Inflammatory macrophage treated with lipopolysaccharide for 4 hours (primary cell): ENCODE measurements at regions not wholly inside any gene's neighbourhood (a gene's known extent, or its start where the extent isn't known, plus 50 kb on each side); places are given as distances from the start of the nearest gene placed in this dataset.

Experiments
- DNase-seq: peaks from one replicate; pipeline ENCODE4 v3.0.0-alpha.2; 2020

DNA sequence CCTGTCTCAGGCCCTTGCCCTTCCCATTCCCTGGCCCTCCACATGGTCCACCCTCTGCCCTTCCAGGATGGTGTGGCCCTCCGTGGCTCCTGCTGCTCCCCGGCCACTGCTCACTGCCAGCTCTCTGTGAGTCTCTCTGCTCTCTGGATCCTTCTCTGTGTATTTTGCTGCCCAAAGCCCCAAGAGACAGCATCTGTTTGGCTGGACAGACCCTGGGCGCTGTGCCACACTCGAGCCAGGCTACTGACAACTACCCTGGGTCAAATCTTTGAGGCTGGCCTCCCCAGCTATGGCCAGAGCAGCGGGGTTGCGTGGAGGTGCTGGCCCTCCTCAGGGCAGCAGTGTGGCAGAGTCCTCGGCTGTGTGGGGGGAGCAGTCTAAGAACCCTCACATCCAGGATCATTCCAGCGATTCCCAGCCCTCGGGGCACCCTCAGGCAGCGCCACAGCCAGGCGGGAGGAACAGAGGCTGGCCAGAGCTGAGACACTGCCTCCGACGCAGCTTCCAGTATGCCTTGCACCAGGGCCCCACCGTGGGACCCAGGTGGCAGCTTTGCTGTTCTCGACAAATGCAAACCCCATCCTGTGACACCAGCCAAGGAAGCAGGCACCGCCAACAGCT lies 139.4 kb upstream of the GLI2 start:
- no peak for DNase-seq

DNA sequence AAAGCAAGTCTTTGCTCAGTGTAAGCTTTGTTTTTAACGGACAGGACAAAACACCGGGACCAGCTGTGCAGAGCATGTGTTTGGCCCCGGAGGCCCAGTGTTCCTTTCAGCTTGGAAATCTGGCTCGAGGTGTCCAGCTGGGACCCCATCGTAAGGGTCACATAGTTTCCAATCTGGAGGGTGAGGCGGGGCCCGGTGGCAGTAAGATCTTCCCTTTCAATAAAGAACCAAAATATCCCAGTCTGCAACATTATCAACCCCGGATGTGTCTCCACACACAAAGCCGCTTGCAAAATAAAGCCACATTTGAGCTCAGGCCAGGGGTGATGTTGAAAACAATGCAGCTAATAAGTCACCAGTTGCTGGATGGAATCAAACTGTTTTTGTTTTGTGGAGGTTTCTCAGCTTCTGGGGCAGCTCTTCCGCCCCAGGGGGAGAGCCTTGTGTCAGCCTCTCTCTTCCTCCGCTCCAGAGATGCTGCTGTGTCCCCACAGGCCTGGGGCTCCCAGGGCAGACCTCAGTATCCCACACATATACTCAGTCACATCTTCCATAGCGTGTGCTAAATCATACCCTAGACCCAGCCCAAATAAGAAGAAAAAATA lies 138.6 kb upstream of the GLI2 start:
- DNase-seq, result no peak

DNA sequence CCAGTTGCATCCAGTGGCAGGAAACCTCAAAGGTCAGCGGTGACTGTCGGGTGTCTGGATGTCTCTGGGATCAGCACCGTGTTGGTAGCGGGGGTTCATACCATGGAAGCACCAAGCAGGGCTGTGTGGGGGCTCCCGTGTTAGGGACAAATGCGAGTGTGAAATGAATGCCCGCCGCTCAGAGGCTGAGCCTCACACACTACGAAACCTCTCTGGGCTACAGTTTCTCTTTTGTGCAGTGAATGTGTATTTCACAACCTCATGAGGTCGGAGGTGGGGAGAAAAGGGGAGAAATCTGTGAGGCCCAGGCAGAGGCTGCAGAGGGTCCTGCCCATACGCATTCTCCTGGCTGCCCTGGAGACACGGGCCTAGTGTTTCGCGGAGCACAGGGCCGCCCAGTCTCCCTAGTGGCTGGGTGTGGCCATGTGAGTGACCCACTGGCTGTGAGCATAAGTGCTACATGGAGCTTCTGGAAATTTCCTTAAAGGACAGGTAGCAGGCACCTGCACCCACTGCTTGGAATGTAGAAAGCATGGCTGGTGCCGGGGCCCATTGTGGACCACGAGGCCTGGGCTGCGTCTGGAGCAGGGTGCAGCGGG lies 138.0 kb upstream of the GLI2 start:
- no peak for DNase-seq

DNA sequence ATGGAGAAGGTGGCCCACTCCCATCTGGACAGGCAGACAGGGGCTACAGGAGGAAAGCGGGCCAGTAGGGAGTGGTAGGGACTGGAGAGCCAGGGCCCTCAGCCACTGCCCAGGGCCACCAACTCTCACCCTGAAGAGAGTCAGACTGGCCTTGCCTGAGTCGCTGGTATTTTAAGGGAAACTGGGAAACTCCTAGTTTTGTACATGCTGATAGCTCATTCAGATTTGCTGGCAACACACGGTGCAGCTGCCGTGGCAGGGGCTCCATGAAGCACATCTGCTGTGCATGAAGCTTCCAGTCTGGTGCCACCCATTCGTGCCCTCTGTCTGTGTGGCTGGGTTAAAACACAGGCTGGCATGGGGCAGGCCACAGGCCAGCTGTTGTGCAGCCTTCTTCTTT lies 137.3 kb upstream of the GLI2 start:
- no peak for DNase-seq

DNA sequence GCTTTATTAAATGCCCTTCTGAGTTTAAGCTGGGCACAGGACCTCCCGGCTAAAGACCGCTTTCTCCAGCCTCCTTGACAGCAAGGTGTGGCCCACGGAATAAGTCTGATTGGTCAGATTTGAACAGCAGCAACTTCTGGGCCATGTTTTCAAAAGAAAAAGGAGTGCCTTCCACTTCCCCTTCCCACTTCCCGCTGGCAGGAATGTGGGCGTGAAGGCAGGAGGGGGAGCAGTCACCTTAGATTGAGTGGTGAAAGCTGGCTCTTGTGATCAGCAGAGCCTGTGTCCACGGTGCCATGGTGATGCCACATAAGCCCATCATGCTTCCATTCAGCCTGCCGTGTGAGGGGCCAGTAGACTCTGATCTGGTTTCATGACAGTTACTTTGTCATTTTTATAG lies 136.6 kb upstream of the GLI2 start:
- DNase-seq, result peak; percentile 18

DNA sequence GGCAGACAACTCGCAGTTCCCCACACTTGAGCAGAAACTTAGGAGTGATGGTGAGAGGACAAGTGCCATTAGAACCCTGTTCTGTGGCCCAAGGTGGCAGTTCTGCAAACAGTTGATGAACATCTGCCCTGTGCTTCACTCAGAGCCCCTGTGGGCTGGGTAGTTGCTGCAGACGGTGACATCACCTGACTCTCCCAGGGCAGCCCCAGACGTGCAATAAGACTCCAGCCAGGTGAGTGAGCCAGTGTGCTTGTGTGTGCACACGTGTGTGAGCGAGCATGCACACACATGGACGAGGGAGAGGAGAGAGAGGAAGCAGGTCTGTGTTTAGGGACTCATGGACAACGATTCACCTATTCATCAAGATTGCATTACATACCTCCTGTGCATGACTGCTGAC lies 136.0 kb upstream of the GLI2 start:
- DNase-seq, result no peak

GRCh38 chr2:120600335-120600734 lies 135.3 kb upstream of the GLI2 start:
- DNase-seq, result no peak

DNA sequence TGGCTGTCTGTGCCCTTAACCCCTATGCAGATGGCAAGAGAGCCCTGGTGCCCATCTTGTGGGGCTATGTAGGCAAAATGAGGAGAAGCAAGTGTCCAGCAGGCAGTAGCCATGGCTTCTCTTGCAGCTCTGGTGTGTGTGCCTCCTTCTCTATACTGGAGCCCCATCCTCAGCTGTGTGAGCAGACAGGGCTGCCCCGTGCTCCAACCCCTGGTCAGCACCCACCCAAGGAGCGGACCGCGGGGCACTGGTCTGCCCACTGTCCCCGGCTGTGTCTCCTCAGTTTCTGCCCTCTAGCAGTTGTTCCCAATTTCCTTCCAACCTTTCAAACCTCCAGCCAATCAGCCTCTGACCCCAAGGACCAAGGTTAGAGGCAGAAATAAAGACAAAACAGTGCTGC lies 134.9 kb upstream of the GLI2 start:
- DNase-seq, result no peak

GRCh38 chr2:120601566-120601965 lies 134.1 kb upstream of the GLI2 start:
- DNase-seq, result no peak

DNA sequence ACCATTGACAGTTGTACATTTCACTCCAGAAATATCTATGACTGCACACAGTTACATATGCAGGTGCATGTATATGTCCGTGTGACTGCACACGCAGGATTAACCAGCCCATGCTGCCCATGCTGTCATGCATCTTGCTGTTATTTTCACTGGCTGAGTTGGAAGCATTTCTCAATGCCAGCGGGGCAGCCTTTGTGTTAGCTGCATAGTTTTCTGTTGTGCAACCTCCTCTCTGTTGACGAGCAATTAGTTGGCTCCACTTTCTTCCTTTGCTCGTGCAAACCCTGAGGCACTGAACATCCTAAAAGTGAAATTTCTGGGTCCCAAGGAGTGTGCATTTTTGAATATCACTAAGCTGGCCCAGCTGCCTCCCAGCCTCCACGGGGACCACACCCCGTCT lies 133.4 kb upstream of the GLI2 start:
- no peak for DNase-seq

- no peak for DNase-seq
These were observed 130.9 kb upstream of the GLI2 start for GRCh38 chr2:120604767-120605166.

DNA sequence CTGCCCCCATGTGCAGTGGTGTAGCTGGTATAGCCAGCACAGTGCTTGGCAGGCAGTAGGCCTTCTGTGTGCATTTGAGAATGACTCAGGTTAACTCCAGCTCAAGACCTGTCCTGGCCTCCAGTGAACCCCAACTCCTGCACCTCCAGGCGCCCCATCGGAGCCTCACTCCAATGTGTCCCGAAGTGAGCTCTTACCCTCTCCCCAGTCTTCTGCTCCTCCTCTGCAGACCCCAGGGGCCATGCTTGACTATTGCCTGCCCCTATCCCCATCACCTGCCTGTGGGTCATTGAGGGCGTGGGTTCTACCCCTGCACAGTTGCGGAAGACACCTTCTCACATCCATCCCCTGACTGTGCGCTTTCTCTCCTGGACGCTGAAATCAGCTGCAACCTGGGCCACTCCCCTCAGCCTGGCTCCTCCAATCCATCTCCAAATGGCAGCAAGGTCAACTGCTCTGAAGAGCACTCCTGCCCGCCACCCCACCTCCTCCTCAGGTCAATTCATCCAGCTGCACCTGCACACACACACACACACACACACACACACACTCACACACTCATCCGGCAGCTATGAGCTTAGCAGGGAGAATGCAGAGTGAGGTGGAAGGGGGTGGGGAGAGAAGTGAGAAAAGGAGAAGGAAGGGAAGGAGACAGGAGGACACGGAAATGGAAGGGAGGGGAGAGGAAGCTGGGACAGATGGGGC lies 130.3 kb upstream of the GLI2 start:
- no peak for DNase-seq

DNA sequence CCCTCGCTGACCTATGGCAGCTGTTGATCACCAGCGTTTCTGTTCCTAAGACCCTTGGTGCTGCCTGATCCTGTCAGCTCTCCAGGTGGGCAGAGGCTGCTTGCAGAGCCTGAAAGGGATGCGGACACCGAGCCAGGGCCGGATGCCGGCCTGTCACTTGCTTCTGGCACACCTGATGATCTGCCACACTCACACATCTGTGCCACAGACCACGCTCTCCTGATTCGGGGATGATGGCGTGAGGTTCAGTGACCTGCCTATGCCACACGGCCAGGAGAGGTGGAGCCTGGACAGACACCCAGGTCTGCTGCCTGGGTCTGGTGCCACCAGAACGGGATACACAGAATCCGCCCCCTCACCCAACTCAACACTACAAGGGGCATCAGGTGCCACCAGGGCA lies 129.4 kb upstream of the GLI2 start:
- DNase-seq, result no peak

DNA sequence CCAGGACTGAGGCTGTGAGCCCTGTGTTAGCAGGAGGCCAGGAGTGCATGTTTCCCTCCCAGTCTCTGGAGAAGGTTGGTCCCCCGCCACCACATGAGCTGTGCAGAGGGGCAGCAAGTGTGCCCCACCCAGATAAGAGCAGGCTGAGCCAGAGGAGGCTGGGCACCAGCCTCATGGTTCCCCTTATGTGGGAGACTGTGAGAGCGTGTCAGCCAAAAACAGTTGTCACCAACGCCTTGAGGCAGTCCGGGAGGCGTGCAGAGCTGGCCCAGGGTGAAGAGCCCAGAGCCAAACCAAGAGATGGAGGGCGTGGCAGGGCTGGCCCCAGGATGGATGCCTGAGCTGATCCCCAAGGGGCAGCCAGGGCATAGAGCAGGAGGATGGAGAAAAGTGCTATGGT lies 128.7 kb upstream of the GLI2 start:
- no peak for DNase-seq

DNA sequence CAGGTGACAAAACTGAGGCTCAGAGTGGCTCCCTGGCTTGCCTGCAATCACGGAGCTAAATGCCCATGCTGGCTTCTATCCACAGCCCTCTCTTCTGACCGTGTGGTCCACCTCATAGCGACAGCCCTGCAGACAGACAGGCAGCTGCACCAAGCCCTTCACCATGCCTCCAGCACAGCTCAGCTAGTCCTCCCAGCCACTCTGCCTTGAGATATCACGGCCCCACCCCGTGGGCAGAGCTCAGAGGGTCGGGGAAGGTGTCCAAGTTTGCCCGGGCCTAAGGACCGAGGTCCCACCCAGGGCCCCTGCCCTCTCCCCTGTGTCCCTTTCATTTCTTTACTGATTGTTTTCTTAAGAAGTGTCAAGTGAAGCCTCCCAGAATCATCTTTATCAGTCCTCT lies 128.2 kb upstream of the GLI2 start:
- DNase-seq, result no peak

- DNase-seq, result no peak
These were observed 127.7 kb upstream of the GLI2 start for GRCh38 chr2:120607996-120608395.

DNA sequence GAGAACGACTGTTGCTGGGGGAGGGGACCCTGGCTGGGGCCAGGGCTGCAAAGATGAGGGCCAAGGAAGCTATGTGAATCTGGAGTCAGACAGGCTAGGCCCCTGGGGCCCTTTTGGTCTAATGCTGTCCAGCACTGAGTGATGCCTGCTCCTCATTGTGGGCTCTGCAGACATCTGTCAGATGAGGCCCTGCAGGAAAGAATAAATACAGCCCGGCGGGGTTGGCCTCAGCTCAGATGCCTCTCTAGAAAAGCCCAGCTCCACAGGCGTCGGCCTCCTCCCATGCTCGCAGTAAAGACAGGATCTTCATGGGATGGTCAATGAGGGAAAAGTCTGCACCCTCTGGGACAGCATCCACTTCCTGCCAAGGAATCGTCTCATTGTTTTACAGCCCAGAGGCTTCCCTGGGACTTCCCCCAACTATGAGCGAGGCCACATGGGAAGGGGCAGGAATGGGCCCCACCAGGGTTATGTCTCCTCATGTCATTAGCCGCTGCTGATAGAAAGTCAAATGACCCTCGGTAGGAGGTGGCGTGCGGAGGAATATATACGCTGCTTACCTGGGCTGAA lies 125.8 kb upstream of the GLI2 start:
- no peak for DNase-seq

DNA sequence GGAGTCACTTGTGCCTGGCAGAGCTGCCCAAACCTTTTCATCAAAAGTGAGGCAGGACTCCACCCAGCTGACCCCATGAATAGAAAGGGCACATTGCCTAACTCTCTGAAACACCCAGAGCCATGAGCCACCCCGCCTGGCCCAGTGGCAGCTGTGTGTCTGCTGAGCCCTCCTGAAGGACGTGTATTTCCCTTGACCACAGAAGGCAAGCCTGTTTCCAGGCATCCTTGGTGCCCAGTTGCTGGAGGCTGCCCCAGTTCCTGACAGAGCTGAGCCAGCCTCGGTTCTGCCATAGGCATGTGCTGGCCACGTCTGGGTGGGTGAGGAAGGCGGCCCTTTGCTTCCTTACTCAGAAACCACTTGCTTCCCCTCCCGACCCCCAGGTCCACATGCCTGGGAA lies 124.7 kb upstream of the GLI2 start:
- no peak for DNase-seq

DNA sequence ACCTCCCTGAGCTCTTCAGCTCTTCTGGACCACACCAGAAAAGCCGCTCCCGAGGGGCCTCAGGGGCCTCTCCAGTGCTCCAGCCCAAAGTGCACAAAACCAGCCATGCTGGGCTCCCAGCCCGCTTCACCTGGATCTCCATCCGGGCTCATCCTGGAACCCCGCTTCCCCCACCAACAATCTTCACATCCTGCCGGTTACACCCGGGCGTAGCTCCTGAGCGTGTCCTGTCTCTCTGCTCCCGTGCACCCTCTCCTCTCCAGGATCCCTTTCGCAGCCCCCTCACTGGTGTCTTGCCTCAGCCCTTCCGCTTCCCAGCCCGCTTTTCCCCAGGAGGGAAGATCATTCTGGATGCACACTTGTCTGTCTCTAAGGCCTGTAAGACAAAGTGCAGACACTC lies 123.7 kb upstream of the GLI2 start:
- DNase-seq, result no peak

GRCh38 chr2:120612471-120612870 lies 123.2 kb upstream of the GLI2 start:
- DNase-seq, result no peak

GRCh38 chr2:120612931-120613330 lies 122.7 kb upstream of the GLI2 start:
- no peak for DNase-seq

DNA sequence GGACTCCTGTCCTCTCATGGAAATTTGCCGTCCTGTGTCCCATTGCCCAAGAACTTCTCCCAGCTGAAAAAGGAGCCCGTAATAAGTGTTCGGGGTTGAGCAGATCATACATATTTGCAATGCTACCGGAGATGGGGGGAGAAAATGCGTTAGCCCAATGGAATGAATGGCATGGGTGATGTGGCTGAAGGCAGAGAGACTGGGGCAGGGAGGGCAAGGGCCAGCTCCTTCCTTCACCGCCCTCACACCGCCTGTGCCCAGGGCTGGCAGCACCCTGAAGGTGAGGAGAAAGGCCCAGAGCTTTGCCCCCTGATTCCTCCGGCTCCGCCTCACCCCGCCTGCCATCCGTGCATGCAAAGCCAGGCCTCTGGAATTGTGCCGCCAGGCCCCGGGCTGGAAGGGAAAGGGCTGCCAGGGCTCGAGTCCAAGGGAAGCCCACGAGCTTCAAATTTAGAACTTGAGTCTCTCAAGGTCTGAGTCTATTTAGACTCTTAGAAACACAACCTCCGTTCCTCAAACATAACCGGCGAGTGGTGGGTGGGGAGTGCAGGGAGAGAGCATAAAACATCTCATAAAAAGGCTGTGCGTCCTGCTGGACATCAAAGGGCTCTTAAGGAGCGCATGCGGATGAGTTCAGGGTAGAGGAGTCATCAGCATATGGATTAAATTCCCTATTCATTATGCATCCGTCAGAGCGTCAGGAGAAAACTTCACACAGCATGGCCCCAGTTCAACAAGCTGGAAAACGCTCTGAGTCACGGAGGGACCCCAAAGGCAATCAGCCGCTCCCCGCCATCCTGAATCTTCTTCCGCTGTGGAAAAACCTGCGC lies 121.7 kb upstream of the GLI2 start:
- no peak for DNase-seq

- DNase-seq, result no peak
These were observed 120.8 kb upstream of the GLI2 start for GRCh38 chr2:120614901-120615300.
